PC-3 (cell line): ENCODE measurements at regions not wholly inside any gene's neighbourhood (a gene's known extent, or its start where the extent isn't known, plus 50 kb on each side); places are given as distances from the start of the nearest gene placed in this dataset.

Experiments
- CTCF ChIP-seq: fragments of 300-600 bp; sonication (generic); conservative IDR thresholded peaks from 2 replicates; pipeline ENCODE4 v1.5.1; 2017; ENCODE audit warnings: antibody characterized with exemption, low read depth, mild to moderate bottlenecking, low read length
- EZH2 ChIP-seq: fragments of 300-600 bp; sonication (generic); IDR thresholded peaks from one replicate; pipeline ENCODE4 v1.6.1; 2017; ENCODE audit warnings: antibody characterized with exemption, mild to moderate bottlenecking, low read length; ENCODE audit not compliant: unreplicated experiment
- EZH2phosphoT487 ChIP-seq: fragments of 300-600 bp; sonication (generic); IDR thresholded peaks from 2 replicates; pipeline ENCODE4 v1.6.1; 2018; ENCODE audit warnings: mild to moderate bottlenecking, antibody characterized with exemption, low read length, borderline replicate concordance

GRCh38 chr16:64168371-64168770 is 953.5 kb downstream of the CDH11 start:
- TF ChIP-seq CTCF (no peak), EZH2phosphoT487 (no peak), EZH2 (no peak)
